ENCODE measurements at regions not wholly inside any gene's neighbourhood (a gene's known extent, or its start where the extent isn't known, plus 50 kb on each side); places are given as distances from the start of the nearest gene placed in this dataset.

- no peak for DNase-seq
Observed at GRCh38 chr6:20028143-20028542, 184.1 kb downstream of the MBOAT1 start.

DNA sequence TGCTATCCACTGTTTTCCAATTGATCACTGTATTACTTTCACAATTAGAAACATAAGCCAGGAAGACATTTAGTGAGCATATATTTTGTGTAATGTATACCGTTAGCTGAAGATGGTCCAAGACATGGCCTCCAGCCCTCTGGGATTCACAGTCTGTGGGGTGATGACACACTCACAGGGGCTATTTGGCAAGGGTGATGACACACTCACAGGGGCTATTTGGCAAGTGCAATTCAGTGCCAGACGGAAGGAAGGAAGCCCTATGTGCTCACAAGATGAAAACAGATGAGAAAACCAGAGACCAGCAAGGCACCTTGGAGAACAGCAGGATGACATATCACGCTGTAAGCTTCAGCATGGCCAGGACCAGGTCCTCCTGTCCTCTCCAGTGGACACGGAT lies 183.7 kb downstream of the MBOAT1 start:
- no peak for DNase-seq

DNA sequence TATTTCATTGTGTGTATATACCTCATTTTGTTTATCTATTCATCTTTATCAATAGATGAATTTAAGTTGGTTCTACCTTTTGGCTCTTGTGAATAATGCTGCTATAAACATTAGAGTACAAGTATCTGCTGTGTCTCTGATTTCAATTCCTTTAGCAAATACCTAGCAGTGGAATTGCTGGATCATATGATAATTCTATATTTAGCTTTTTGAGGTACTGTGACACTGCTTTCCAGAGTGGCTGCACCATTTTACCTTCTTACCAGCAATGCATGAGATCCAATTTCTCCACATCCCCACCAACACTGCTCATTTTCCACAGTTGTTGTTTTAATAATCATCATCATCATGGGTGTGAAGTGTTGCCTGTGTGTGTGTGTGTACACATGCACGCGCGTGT lies 182.3 kb downstream of the MBOAT1 start:
- no peak for DNase-seq

DNA sequence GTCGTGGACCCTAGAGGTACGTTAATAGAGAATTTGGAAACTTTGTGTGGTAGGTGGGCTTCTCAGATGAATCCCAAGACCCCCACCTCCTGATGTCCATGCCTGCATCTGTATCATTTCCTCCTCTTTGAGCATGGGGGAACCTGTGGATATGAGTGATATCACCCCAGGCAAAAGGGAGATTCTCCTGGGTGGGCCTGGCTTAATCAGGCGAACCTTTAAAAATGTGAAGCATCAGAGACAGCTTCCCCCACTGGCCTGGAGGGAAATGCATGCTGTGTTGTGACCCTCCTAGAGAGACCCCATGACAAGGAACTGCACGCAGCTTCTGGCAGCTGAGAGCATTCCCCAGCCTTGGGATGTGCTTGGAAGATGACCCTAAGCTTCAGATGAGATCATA lies 180.9 kb downstream of the MBOAT1 start:
- no peak for DNase-seq

DNA sequence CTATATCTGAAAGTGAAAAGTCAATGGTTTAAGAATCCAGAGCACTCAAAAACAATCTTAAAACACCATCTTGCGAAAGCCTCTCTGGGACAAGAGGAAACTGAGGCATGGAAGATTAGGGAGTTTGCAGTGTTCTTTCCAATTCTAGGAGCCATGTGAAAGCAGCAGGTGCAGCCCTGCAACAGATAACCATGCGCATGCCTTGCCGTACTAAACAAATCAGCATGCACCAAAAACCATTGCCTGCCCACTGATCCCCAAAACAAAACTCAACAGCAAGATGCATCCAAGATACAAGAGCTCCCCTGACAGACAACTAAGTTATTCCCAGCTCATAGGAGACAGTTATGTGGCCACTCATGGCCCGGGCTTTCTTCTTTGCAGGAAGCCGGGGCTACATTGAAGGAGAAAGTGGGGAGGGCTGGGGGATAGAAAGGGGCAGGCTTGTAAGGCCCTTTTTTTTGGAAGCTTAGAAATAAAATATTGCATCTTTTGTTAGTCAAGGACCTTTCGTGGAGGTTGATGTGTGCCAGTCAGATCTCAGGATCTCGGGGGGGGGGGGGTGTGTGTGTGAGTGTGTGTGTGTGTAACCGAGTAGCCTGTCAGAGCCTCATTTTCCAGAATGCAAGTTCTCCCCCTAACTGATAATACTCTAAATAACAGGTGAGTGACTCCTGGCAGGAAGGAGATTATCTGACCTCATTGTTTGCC lies 178.4 kb downstream of the MBOAT1 start:
- DNase-seq: no peak

DNA sequence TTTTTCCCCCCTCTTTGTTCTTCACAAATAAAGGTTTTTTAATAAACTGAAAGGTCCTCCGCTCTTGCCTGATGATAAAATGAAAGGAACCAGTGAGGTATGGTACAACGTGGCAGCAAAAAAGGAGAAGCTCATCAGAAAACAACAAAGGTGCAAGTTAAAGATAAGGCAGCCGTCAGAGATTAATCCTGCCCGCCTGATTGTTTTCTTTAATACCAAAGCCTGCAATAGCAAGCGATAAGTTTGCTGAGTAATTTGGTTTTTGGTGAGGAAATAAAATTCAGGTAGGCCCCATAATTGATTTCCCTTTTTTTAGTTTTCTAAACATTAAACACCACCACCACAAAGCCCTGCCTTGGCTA lies 177.9 kb downstream of the MBOAT1 start:
- no peak for DNase-seq

DNA sequence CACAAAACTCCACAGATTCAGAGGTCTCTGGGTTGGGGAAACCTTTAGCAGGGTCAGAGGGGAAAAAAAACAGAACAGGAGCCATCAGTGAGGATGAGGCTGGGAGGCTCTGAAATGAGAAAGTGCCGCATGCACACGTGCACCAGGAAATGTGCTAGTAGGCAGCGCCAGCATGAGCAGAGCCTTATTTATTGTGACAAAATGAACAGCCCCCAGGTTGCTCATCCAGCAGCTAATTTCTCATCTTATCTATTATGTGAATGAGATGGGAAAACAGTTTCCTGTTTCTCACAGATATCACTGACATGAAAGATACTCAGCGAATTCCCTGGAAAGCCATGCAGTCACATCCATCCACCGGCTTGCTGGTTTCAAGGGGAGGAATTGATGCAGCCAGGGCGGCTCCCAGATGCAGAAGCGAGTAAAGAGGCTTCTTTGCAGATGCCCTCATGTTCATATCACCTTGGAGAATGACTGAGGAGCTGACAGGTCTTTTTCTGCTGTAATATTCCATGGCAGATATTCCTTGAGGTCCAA lies 176.1 kb downstream of the MBOAT1 start:
- no peak for DNase-seq

- DNase-seq: no peak
Observed at GRCh38 chr6:20038410-20039204, 173.7 kb downstream of the MBOAT1 start.

DNA sequence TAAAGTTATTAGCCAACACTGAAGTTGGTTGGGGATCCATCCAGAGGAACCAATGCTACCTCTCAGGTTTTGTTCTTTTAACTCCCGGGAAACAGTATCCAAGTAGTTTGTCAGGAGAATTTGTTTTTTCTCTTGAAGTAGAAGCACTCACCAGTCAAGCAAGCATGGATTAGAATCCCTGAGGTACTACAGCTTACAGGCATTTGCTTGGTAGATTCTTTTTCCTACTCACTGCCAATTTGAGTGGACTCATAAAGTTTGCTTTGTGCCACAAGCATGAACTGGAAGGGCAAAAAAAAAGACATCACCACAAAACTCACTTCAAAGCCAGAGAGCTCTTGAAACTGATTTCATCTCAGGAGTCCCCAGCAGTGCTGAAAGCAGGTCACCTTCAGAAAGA lies 167.4 kb downstream of the MBOAT1 start:
- no peak for DNase-seq

Data from NCI-H1694 treated with DMSO at 0.1 percent for 48 hours (cell line).